Testis (tissue), 2 donors: ENCODE measurements at regions not wholly inside any gene's neighbourhood (a gene's known extent, or its start where the extent isn't known, plus 50 kb on each side); places are given as distances from the start of the nearest gene placed in this dataset.

ENCODE experiments used
- POLR2A ChIP-seq: fragments of 450-650 bp; IDR thresholded peaks from one replicate; pipeline ENCODE4 v1.6.1; 2017; ENCODE audit warnings: antibody characterized with exemption, mild to moderate bottlenecking, moderate library complexity
- TF ChIP-seq, protein P1 (sequence below), 3 experiments: fragments of 450-650 bp in 2 of 3; fragments of 200-600 bp in 1 of 3; sonication (generic) in 1 of 3; IDR thresholded peaks; one replicate each; pipeline ENCODE4 v1.5.1; 2016 to 2019; ENCODE audit warnings: antibody characterized with exemption in 3 of 3, mild to moderate bottlenecking in 2 of 3, moderate library complexity in 1 of 3

DNA sequence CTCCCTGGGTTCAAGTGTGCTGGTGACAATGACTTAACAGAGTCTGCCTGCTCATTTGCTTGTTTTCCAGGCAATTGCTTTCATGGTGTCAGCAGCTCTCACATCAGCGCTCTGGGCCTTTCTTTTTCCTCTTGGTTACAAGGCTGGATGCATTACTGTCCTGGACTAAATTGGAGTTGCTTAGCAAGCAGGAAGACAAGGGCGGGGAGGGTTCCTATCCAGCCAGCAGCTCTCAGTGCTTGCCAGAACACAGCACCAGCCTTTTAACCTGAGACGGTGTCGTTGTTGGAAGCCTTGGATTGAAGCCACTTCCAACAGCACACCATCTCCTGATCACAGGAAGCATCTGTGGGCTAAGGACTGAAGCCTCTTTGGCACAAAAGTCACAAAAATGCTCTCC, 606.9 kb downstream of the CDH26 start:
- TF ChIP-seq, protein P1, sequence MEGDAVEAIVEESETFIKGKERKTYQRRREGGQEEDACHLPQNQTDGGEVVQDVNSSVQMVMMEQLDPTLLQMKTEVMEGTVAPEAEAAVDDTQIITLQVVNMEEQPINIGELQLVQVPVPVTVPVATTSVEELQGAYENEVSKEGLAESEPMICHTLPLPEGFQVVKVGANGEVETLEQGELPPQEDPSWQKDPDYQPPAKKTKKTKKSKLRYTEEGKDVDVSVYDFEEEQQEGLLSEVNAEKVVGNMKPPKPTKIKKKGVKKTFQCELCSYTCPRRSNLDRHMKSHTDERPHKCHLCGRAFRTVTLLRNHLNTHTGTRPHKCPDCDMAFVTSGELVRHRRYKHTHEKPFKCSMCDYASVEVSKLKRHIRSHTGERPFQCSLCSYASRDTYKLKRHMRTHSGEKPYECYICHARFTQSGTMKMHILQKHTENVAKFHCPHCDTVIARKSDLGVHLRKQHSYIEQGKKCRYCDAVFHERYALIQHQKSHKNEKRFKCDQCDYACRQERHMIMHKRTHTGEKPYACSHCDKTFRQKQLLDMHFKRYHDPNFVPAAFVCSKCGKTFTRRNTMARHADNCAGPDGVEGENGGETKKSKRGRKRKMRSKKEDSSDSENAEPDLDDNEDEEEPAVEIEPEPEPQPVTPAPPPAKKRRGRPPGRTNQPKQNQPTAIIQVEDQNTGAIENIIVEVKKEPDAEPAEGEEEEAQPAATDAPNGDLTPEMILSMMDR (IDR thresholded peaks at IDR 0.05), result no peak
- TF ChIP-seq POLR2A, result no peak
